HG03045 (cell line): ENCODE measurements at regions not wholly inside any gene's neighbourhood (a gene's known extent, or its start where the extent isn't known, plus 50 kb on each side); places are given as distances from the start of the nearest gene placed in this dataset.
"Not testable (repeated sequence)": the region's sequence is repeated elsewhere in the genome, so short reads cannot be mapped to it uniquely, and the experiment has no call there.

Experiments used
- ATAC-seq: cut with Tn5 transposase; IDR thresholded peaks from one replicate; pipeline ENCODE4 v1.9.1; 2021; ENCODE audit warnings: mild to moderate bottlenecking, moderate library complexity; ENCODE audit not compliant: unreplicated experiment

DNA sequence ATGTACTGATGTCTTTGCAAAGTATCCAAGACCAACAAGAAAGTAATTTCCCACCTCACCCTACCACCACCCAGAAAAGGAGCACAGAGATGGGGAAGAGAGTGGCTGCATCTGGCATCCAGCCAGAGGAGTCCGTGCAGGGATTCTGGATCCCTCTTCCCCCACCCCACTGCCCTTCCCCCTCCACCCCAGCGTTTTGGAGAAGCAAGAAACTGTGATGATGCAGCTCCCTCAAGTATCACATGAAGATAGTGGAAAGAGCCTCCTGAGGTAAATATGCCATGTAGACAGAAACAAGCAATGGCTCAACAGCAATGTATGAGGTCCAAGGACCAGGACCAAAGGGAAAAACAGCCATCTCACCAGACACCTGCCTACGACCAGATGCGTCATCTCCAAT lies 153.8 kb downstream of the DEPDC1B start:
- no peak for ATAC-seq

DNA sequence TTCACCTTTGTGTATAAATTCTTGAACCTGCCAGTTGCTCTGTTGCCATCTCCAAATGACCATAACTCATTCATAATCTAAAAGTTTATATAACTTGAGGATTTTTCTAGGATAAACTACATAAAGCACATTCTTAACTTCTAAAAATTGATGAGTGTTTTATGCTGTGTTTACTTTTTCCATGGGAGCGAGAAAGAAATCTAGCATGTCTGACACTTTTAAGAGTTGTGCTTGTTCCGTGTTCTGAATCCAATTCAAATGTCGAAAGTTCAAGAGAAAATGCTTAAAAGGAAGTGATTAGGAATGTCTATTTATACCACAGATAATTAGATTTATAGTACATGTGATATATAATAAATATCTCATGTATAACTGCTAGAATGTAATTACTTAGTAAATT lies 154.4 kb downstream of the DEPDC1B start:
- no peak for ATAC-seq

DNA sequence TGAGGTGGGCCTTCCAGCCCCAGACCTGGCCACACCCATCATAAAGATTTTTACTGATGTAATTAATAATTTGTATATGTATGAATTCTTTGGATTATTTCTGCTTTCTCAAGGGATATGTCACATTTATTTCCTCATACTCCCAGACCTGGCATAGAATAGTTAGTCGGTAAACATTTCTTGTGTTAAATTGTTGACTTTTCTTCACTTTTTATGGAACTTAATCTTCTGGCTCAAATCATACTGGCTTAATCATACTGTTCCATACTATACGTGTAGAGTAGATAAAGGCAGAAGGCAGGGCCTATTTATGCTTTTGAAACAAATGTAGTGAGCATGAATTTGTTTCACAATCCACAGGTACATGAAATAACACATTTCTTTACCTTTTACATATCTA lies 155.8 kb downstream of the DEPDC1B start:
- no peak for ATAC-seq

DNA sequence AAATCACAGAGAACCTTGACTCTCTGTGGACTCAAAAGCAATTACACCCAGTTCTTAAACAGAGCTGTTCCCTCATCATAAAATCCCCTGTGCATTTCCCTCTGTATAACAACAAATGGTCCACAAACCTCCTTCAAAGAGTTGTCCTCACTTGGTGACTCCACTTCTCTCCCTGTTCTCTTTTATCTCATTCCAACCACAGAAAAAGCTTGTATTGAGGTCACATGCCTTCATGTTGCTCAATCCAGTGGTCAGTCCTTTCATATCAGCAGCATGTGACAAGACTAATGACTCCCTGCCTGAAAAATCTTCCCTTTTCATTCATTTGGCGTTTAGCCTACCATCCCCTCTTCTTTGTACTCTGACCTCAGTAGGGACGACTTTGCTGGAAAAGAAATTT lies 158.0 kb downstream of the DEPDC1B start:
- ATAC-seq = peak; percentile 26

DNA sequence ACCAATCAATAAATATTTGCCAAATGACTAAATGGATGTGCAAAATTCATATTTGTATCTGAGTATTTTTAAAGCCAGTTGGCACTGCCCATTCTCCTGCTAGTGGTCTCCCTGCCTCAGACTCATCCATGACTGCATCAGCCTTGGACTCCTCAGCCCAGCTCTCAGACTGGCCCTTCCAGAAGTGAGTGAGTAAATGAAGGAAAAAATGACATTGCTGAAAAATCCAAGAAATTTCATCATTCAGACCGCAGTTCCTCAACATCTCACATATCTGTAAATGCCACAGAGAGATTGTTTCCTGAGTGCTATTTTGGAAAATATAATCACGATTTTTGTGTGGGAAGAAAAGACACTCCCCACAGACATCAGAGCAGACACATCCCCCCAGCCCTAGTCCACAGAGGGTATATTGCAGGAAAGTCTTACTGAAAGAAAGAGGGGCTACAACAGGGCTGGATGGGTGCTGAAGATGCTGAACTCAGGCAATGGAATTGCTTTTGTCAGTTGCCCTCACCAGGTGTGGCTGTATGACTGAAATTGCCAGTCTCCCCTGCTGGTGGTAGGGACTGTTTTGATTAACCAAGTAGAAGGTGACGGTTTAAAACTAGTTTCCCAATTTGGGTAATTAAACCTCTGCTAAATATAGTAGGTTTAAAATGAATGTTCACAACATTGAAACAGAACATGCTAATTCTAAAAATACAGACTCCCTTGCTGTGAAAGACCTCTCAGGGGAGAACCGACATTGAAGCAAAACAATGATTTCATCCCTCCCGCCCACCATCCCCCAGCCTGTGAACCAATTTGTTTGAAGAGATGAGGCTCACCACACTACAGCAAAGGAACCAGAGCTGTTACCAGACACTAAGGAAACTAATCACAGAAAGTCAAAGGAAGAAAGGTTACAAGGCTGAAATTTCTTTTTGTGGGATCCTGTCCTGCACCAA lies 158.8 kb downstream of the DEPDC1B start:
- peak; percentile 92 for ATAC-seq

DNA sequence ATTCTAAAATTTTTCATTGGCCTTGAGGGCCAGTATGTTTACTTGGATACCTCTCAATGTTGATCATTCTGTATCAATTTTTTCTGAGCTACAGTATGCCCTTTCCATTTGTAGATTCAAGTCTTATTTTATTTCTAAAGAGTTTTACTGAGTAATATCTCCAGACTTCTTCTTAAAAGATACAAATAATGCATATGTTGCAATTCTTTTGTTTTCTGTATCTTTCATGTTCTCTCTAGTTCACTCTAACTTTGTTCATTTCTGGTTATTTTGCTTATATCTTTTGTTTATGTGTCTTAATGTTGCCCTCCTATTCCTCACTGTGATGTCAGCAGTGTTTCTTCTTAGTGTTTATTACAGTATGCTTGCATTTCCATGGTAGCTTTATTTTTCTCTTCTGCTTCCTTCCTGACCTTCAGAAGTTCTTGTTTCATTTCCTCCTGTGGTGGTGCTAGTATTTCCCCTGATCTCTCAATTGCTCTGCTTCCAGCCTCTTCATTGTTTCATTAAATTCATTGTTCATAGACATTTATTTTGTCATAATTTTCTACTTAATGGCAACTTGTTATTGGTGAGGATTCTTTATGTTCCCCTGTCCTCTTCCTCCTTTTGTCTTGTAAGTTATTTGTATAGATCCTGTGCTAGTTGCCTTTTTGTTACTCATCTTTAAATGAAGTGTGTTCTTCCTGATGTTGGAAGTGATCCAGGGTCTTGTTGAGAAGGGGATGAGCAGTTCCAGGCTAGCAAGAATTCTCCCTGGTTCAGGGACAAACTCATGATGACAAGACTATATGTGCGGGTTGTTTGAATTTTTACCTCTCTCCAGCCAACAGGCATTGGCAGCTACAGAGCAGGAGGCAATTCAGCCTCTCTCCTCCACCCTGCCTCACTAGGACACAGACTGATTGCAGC lies 160.8 kb downstream of the DEPDC1B start:
- no peak for ATAC-seq

DNA sequence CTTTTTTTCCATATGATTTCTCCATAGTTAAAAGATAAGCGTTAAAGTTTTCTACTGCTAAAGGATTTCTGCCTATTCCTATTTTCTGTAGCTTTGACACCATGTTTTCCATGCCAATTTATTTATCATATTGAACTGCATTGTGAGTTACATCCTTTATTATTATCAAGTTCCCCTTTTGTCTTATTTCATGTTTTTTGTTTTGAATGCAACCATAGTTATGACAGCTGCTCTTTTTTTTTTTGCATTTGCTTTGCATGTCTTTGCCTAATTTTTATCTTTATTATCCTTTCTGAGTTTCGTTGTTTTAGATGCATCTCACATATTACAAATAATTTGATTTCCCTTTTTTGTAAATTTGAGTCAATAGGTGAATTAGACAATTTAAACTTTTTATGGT lies 161.5 kb downstream of the DEPDC1B start:
- ATAC-seq = no peak

DNA sequence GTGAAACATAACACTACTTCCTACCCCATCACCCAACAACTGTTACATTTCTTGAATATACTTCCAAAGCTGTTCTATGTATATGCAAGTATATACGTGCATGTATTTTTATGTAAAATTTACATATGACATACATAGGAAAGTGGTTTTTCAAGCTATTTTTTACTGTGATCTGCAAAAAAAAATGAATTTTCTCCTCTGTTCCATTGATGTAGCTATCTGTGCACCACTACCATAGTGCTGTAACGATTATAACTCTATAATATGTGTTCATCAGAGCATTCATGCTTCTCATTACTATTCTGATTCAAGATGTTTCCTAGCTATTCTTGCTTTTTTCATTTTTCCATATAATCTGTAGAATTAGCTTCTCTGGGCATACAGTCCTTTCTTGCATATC lies 164.0 kb downstream of the DEPDC1B start:
- no peak for ATAC-seq

DNA sequence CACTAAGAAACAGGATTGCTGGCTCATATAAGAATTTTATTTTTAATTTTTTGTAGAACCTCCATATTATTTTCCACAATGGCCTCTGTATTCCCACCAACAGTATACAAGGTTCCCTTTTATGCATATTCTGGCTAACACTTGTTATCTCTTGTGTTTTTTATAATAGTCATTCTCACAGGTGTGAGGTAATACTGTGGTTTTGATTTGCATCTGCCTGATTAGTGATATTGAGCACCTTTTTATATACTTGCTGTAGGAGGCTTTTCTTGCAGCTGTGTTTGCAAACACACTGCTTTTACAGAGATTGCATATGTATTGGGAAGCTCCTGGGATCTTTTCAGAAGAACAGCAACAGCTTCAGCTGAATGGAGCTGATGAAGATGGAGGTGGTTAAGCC lies 164.8 kb downstream of the DEPDC1B start:
- no peak for ATAC-seq

DNA sequence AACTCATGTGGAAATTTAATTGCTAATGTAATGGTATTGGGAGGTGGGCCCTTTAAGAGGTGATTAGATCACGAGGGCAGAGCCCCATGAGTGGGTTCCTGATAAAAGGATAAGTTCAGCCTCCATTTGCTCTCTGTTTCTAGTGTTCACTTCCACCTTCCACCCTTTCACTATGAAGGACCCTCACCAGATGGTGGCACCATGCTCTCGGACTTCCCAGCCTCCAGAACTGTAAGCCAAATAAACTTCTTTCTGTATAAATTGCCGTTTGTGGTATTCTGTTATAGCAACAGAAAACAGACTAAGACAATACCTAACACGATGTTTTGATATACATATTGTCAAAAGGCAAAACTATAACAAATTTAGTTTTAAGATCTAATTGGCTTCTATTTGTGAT lies 166.2 kb downstream of the DEPDC1B start:
- no peak for ATAC-seq

DNA sequence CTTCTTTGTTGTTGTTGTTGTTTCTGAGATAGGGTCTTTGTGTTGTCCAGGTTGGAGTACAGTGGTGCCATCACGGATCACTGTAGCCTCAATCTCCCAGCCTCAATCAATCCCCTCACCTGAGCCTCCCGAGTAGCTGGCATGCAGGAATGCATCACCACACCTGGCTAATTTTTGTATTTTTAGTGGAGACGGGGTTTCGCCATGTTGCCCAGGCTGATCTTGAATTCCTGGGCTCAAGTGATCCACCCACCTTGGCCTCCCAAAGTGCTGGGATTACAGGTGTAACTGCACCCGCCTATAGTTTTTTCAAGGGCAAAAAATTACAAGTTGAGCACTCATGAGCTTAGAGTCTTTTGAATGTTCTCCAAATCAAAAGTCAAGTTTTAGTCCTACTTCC lies 167.2 kb downstream of the DEPDC1B start:
- ATAC-seq = not testable (repeated sequence)

DNA sequence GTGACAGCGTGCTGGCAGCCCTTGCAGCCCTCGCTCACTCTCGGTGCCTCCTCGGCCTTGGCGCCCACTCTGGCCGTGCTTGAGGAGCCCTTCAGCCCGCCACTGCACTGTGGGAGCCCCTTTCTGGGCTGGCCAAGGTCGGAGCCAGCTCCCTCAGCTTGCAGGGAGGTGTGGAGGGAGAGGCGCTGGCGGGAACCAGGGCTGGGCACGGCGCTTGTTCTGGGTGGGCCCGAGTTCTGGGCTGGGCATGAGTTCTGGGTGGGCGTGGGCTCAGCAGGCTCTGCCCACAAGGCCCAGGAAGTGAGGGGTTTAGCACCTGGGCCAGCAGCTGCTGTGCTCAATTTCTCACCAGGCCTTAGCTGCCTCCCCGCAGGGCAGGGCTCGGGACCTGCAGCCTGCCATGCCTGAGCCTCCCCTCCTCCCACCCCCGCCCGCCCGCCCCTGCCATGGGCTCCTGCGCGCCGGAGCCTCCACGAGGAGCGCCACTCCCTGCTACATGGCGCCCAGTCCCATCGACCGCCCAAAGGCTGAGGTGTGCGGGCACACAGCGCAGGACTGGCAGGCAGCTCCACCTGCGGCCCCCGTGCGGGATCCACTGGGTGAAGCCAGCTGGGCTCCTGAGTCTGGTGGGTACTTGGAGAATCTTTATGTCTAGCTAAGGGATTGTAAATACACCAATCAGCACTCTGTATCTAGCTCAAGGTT lies 169.7 kb downstream of the DEPDC1B start:
- ATAC-seq = not testable (repeated sequence)

DNA sequence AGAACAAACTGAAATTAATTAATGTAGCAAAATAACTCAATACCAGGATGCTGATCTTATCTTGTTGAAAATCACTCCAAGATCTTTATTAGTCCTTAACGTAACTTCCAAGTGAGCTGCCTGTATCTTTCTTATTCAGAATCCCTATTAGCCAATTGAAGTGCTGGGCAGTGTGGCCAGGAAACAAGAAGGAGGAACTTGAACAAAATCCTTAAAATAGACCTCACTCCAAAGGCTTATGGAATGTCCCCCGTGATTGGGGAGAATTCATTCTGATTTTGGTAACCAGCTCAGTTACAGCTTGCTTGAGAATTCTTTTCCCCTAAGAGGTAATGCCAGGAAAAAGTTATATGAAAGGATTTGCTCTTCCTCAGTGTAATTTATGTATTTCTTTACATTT lies 171.0 kb downstream of the DEPDC1B start:
- no peak for ATAC-seq

DNA sequence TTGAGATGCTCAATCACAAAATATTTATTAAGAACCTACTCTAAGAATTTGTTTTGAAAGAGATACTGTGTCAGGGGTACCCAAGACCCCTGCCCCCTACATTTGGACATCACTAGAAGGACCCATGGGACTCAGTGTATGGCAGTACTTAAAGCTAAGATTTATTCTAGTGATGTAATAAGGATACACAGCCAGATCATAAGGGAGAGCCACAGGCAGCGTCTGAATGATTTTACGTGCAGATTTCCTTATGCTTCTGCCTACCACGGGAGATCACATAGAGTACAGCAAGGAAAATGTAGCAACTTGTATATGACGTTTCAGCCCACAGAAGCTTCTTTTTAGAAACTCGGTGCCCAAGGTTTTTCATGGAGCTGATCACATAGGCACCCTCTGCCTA lies 172.9 kb downstream of the DEPDC1B start:
- no peak for ATAC-seq

DNA sequence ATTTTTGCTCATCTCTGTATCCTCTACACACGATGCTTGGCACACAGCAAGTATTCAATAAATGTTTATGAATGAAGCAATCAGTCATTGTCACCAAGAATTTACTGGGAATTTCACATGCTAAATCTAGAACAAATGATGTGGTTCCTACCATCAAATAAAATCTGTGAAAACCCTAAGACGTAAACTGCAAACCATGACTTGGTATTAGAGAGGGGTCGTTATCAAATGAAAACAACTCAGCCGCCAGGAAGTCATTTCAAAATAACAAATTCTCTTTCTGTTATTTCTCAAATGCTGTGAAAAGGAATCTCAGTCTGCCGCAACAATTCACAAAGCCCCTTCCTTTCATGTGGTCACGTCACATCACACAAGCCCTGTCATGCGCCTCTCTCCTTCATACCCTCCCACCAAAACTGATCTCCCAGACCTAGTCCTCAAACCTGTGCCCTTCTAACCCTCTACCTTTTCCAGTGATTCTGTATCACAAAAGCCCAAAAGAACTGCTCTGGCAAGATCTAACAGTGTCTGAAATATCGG lies 173.6 kb downstream of the DEPDC1B start:
- no peak for ATAC-seq

DNA sequence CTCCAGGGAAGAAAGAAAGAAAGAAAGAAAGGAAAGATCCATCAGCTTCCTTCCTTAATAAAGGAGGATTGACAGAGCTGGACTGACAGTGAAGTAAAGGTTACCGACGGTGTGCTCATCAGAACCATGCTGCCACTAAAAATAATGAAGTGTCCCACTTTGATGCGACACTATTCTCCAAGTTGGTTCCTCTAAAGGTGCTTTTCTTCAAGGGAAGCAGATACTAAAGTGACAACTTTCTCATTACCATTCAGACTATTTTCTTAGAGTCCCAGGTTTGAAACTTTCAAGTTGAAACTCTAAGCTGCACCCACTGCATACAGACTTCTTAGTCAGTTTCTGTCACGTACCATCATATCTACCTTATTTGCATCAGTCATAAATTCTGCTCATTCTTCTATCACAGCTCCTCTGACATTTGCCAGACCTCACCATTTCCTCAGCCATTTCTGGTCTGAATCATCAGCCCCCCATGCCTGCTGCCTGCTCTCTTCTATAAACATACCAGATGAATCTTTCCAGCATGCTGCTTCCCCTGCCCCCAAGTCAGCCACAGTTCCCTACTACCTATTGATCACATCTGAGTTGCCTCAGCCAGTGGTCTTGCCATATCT lies 177.6 kb downstream of the DEPDC1B start:
- peak; percentile 80 for ATAC-seq

DNA sequence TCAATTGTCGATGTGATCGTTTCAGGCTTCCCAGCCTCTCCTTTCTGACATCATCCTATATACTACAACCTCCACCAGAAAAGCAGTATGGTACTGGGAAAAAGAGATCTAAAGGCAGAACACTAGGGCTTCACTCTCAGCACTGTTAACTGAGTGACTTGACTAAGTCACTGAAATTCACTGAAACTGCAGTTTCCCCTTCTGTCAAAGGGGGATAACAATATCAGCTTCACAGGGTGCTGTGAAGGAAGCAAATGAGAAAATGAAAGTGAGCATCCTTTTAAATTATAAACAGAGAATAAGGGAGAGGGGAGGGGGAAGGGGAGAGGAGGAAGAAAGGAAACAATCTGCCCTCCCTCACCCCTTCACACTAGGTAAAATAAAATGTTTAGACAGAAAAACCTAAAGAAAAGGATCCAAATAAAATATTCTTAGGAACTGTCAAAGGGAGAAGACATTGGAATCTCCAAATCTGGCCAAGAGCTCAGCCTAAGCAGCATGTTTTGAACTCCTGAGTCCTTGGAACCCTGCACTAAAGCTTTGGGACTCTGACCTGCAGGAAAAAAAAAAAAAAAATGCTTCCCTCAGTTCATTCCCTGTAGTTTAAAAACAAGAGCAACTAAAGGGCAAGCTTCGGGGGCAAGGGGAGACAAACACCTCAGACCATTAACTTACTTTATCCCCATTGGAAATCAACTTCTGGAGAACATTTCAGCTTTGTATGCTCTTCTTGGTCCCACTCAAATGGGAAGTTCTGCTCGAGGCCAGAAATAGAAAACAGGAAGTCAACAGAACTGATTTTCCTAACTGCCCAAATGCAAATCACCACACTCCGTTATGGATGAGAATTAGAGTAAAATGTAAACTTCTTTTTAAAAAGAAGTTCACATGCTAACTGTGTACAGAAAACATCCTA lies 178.3 kb downstream of the DEPDC1B start:
- peak; percentile 52 for ATAC-seq

DNA sequence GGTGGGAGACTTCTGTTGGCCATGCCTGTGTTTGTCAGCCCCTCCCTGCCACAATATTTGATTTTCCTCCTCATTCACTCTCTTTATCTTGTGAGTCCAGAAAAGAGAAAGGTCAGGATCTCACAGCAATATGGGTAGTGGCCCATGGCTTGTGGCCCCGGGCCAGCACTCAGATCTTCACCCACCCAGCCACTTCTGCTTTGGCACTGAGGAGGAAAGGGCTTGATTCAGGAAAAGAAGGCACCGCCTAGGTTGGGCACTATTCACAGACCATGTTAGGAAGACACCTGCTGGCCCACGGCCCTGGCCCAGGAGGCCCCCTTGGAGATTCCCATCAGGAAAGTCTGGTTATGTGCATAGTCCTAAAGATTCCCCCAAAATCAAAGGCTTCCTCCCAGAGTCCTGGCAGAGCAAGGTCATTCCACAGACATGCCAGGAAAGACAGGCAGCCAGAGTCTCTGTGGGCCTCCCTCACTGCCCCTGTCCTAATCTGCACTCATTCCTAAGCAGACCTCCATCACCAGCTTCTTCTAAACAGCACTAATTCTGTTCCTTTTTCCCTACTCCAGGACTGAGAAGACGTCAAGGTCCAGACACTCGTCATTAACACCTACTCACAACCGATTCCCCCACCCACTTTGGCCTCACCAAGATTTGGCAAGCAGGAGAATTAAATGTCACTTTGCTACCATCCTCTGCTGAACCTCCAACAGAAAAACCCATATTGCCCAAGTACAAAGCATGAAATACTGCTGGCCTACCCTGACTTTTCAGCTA lies 179.3 kb downstream of the DEPDC1B start:
- no peak for ATAC-seq

DNA sequence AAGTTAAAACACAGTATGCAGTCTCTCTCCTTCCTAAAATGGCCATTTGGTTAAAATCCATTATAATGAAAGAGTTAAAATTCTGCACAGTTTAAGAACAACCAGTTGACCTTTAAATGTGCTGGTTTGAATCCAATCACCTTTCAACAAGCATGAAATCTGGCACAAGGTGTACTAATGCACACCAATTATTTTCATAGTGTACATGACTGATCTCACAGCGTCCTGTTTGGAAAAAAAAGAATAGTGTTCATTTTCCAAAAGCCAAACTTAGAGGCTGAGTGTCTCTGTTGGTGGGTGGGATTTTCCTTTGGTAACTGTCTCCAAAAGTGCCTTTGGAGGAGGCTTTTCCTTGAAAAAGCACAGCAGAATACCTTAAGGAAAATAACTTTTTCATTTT lies 180.6 kb downstream of the DEPDC1B start:
- ATAC-seq = no peak
